ENCODE measurements at regions not wholly inside any gene's neighbourhood (a gene's known extent, or its start where the extent isn't known, plus 50 kb on each side); places are given as distances from the start of the nearest gene placed in this dataset.
A peak's percentile ranks its signal among the peaks of the same experiment; 100 is the strongest.

DNA sequence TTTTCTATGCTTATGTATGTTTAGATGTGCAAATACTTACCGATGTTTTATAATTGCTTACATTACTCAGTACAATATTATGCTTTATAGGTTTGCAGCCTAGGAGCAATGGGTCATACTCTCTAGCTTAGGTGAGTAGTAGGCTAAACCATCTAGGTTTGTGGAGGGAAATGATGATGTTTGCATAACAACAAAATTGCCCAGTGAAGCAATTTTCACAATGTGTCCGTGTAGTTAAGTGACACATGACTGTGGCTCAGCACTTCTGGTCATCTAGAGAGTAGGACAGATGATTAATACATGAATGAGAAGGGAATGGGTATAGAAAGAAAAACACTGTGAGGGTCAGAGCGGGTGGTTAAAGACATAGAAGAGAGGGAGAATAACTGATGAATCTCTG, 2116.2 kb upstream of the PIK3C3 start (continued):
- TF ChIP-seq, protein P1, sequence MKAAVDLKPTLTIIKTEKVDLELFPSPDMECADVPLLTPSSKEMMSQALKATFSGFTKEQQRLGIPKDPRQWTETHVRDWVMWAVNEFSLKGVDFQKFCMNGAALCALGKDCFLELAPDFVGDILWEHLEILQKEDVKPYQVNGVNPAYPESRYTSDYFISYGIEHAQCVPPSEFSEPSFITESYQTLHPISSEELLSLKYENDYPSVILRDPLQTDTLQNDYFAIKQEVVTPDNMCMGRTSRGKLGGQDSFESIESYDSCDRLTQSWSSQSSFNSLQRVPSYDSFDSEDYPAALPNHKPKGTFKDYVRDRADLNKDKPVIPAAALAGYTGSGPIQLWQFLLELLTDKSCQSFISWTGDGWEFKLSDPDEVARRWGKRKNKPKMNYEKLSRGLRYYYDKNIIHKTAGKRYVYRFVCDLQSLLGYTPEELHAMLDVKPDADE (IDR thresholded peaks at IDR 0.05), result no peak
- TF ChIP-seq STAT1 (IDR thresholded peaks at IDR 0.05; ENCODE audit: unreplicated experiment) (no peak), EZH2 (IDR thresholded peaks at IDR 0.05; ENCODE audit: low read depth, unreplicated experiment) (no peak), CTCF (conservative IDR thresholded peaks at IDR 0.05; ENCODE audit: low read depth in 2 of 2) (no peak)
- TF ChIP-seq, protein P2, sequence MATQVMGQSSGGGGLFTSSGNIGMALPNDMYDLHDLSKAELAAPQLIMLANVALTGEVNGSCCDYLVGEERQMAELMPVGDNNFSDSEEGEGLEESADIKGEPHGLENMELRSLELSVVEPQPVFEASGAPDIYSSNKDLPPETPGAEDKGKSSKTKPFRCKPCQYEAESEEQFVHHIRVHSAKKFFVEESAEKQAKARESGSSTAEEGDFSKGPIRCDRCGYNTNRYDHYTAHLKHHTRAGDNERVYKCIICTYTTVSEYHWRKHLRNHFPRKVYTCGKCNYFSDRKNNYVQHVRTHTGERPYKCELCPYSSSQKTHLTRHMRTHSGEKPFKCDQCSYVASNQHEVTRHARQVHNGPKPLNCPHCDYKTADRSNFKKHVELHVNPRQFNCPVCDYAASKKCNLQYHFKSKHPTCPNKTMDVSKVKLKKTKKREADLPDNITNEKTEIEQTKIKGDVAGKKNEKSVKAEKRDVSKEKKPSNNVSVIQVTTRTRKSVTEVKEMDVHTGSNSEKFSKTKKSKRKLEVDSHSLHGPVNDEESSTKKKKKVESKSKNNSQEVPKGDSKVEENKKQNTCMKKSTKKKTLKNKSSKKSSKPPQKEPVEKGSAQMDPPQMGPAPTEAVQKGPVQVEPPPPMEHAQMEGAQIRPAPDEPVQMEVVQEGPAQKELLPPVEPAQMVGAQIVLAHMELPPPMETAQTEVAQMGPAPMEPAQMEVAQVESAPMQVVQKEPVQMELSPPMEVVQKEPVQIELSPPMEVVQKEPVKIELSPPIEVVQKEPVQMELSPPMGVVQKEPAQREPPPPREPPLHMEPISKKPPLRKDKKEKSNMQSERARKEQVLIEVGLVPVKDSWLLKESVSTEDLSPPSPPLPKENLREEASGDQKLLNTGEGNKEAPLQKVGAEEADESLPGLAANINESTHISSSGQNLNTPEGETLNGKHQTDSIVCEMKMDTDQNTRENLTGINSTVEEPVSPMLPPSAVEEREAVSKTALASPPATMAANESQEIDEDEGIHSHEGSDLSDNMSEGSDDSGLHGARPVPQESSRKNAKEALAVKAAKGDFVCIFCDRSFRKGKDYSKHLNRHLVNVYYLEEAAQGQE (IDR thresholded peaks at IDR 0.05; ENCODE audit: unreplicated experiment), result no peak

DNA sequence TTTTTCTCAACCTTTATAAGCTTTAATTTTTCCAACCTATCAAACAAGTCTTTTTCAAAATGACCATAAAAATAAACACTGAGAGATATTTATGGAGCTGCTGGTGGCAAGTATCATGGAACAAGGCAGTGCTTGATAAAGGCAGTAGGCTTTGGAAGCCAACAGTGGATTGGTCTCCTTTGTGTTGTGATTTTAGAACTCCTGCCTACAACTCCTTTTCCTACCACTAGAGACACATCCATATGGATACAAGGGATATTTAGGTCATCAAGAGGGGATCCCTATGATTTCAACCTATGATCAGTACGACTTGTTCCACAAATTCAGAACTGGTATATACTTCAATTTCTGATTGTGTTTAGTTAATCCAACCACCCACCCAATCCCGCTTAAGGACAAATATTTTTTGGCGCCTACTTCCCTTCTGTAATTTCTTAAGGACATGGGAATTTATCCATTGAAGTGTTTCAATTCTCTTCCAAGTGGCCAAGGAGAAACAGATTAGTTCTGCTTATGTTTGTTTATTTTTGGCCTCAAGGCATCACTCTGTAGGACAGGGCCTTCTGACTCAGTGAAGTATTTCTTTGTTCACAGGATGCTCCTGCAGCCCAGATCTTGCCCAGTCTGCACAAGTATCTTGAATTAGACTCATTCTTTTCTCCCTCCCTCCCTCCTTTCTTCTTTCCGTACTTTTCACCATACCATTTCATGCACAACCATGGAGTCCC, 2119.6 kb upstream of the PIK3C3 start:
- TF ChIP-seq CREB1 (CRISPR knock-in tag; IDR thresholded peaks at IDR 0.05; ENCODE audit: low read depth), result no peak
- peak; percentile 11 to 36; a peak in 2 of 4 replicates for TF ChIP-seq CTCF (conservative IDR thresholded peaks at IDR 0.05; ENCODE audit: low read depth in 2 of 2)
- Histone ChIP-seq H4K20me1 (replicated peaks; ENCODE audit: insufficient read depth) (no peaks in the 10 kb centered on the region), H3K4me1 (ENCODE audit: insufficient read depth) (no peaks in the 10 kb centered on the region), H3F3A (replicated peaks; ENCODE audit: low read depth) (no peaks in the 10 kb centered on the region), H3K4me3 (no peak overlapping the region), H3K36me3 (ENCODE audit: insufficient read depth) (no peaks in the 10 kb centered on the region), H2AFZ (no peak overlapping the region), H3K27ac (ENCODE audit: low read depth) (no peak overlapping the region), H3K27me3 (ENCODE audit: insufficient read depth) (peaks cover 8% of the 10 kb centered on the region), H3K79me2 (replicated peaks; ENCODE audit: insufficient read depth) (no peaks in the 10 kb centered on the region), H3K9me2 (ENCODE audit: insufficient read depth) (no peaks in the 10 kb centered on the region), H3K4me2 (no peak overlapping the region)
- Mint-ChIP-seq H3K9me3 (no peaks in the 10 kb centered on the region), H3K4me1 (no peaks in the 10 kb centered on the region), H3K4me3 (no peak overlapping the region), H3K27me3 (ENCODE audit: insufficient read depth, low read depth, poor library complexity) (peaks cover 1% of the 10 kb centered on the region), H3K27ac (no peak overlapping the region), H3K36me3 (ENCODE audit: low read depth) (no peaks in the 10 kb centered on the region)
- peak; percentile 35 for DNase-seq (ENCODE audit: low spot score)
- no peak for ATAC-seq

Measured in GM23338 (cell line).